ENCODE measurements at regions not wholly inside any gene's neighbourhood (a gene's known extent, or its start where the extent isn't known, plus 50 kb on each side); places are given as distances from the start of the nearest gene placed in this dataset.

DNA sequence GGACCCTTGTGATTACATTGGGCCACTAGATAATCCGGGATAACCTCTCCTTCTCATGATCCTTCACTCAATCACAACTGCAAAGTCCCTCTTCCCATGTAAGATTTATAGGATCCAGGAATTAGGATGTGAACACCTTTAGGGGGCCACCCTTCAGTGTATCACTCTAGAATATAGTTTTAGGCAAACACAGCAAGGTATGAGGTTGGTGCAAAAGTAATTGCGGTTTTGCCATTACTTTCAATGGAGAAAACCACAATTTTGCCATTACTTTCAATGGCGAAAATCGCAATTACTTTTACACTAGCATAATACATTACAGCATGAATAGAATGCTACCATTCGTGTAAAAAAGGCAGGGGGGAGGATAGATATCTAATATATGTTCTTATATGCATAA is 104.0 kb downstream of the BAMBI start:
- DNase-seq (ENCODE audit: low read depth) = no peak
- H3K4me3 ChIP-seq (ENCODE audit: low read depth, low read length) = no peak overlapping the region
- TF ChIP-seq, protein P1, sequence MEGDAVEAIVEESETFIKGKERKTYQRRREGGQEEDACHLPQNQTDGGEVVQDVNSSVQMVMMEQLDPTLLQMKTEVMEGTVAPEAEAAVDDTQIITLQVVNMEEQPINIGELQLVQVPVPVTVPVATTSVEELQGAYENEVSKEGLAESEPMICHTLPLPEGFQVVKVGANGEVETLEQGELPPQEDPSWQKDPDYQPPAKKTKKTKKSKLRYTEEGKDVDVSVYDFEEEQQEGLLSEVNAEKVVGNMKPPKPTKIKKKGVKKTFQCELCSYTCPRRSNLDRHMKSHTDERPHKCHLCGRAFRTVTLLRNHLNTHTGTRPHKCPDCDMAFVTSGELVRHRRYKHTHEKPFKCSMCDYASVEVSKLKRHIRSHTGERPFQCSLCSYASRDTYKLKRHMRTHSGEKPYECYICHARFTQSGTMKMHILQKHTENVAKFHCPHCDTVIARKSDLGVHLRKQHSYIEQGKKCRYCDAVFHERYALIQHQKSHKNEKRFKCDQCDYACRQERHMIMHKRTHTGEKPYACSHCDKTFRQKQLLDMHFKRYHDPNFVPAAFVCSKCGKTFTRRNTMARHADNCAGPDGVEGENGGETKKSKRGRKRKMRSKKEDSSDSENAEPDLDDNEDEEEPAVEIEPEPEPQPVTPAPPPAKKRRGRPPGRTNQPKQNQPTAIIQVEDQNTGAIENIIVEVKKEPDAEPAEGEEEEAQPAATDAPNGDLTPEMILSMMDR (IDR thresholded peaks at IDR 0.05; ENCODE audit: insufficient read depth, low read depth, low read length) = no peak

DNA sequence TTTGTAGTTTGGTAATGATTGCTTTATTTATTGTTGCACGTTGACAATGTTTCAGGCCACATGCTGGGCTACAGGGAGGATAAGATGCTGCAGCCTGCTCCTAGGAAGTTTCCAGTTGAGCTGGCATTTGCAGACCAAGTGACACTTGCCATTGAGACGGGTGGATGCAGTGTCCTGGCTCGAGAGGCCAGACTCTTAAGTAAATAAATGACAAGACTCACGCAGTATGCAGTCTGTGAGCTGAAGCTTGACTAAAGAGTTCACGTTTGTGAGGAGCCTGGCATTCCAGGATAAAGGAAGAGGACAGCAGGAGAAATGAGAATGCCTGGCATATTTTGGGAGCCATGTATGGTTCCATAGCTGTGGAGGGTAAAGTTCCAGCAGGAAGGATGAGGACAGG is 105.8 kb downstream of the BAMBI start:
- no peak for DNase-seq (ENCODE audit: low read depth)
- TF ChIP-seq, protein P1 (IDR thresholded peaks at IDR 0.05; ENCODE audit: insufficient read depth, low read depth, low read length) = no peak
- H3K4me3 ChIP-seq (ENCODE audit: low read depth, low read length) = no peak overlapping the region

DNA sequence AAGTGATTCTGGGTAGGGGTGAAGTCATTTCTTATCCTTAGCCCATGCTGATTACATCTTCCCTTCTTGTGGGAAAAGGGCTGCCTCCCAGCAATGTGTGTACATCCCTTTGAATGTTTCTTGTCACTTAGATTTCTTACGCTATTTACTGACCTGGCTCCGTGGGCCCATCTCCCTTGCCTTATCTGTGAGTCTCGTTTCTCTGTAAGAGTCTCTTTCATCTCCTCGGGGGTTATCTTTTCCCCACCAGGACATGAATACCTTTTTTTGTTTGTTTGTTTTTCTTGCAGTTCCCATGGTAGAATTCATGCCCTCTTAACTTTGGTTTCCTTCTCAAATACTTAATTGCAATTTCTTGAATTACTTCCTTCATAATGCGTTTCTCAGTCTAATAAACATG is 107.7 kb downstream of the BAMBI start:
- no peak for DNase-seq (ENCODE audit: low read depth)
- no peak overlapping the region for H3K4me3 ChIP-seq (ENCODE audit: low read depth, low read length)
- TF ChIP-seq, protein P1 (IDR thresholded peaks at IDR 0.05; ENCODE audit: insufficient read depth, low read depth, low read length) = no peak

DNA sequence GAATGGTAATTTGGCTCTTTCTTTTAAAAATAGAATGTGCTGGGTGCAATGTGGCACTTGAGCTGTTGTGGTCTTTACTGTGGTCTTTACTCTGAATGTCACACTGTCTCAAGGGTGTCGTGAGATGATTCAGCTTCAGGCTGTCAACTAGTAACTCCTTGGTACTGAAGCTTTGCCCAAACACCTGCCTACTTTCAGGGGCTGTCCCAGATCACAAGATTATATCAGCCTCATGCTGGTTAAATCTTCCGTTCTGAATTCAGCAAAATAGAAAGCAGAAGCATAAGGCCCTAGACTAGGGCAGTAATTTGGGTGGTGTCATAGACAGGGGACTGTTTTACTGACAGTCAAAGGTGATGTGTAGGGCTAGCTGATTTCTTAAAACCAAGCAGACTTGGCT is 110.9 kb downstream of the BAMBI start:
- DNase-seq (ENCODE audit: low read depth) = no peak
- TF ChIP-seq, protein P1 (IDR thresholded peaks at IDR 0.05; ENCODE audit: insufficient read depth, low read depth, low read length) = no peak
- no peak overlapping the region for H3K4me3 ChIP-seq (ENCODE audit: low read depth, low read length)

DNA sequence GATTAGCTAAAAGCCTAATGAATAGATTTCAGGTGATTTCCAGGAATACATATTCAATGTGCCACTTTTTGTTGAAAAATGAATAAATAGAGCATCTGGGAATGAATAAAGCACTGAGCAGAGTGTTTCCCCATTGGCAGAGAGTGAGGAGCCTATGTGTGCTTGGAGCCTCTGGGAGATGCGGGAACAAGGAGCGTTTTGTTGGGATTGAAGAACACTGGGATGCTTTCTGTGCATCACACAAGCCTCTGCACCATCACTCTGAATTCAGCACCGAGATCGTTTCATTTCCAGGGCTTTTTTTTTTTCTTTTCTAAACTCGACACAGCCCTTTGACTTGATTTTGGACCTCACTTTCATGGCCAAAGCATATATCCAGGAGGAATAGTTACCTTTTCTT is 111.4 kb downstream of the BAMBI start:
- TF ChIP-seq, protein P1 (IDR thresholded peaks at IDR 0.05; ENCODE audit: insufficient read depth, low read depth, low read length) = no peak
- H3K4me3 ChIP-seq (ENCODE audit: low read depth, low read length) = no peak overlapping the region
- DNase-seq (ENCODE audit: low read depth) = no peak

DNA sequence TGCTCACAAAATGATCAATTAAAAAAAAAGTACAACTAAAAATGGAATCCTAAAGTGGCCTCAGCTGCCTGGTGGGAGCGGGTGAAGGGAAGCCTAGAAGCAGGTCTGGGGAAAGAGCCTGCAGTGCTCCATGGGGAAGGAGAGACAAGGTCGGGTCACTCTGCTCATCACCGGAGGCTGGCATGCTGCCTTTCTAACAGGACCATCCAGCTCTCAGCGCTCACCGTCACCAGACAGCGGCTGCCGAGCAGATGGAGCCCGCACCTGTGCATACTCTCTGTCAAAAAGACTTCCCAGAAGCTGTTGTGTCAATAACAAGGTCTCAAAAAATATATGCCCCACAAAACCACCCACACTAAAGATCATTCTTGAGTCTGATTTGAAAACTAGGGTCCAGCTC is 112.8 kb downstream of the BAMBI start:
- DNase-seq (ENCODE audit: low read depth) = no peak
- TF ChIP-seq, protein P1 (IDR thresholded peaks at IDR 0.05; ENCODE audit: insufficient read depth, low read depth, low read length) = no peak
- no peak overlapping the region for H3K4me3 ChIP-seq (ENCODE audit: low read depth, low read length)

DNA sequence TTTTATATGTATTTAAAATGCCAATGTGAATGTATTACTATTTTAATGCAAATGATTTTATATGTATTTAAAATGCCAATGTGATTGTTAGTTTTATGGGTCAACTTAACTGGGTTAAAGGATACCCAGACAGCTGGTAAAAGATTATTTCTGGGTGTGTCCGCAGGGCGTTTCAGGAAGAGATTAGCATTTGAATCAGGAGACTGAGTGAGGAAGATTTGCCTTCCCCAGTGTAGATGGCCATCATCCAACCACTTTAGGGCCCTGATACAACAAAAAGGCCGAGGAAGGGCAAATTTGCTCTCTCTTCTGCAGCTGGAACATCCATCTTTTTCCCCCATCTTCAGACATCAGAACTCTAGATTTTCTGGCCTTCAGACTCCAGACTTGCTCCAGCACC is 116.2 kb downstream of the BAMBI start:
- H3K4me3 ChIP-seq (ENCODE audit: low read depth, low read length) = no peak overlapping the region
- DNase-seq (ENCODE audit: low read depth) = peak; percentile 24
- TF ChIP-seq, protein P1 (IDR thresholded peaks at IDR 0.05; ENCODE audit: insufficient read depth, low read depth, low read length) = no peak
